ENCODE measurements at regions not wholly inside any gene's neighbourhood (a gene's known extent, or its start where the extent isn't known, plus 50 kb on each side); places are given as distances from the start of the nearest gene placed in this dataset.

DNA sequence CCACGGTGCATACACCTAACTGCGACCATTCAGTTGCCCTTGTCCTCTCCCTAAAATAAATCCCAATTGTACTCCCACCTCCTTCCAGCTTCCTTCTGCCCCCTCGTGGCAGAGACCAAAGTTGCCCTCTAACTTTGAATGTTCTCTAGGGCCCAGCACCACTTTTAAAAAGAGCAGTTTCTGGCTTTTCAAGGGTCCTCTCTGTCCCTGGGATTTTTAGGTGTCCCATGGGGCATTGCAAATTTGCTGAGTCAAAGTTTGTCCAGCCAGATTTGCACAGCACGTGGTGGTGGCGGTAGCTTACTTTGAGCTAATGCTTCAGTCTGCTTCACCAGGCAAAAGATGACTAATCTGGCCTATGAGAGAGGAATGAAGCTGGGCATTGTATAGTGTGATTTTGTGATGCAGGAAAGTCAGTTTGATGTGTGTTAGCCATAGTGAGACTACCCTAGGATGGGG, 100.2 kb downstream of the PERP start:
- peak; percentile 50 for DNase-seq (ENCODE audit: low spot score)

DNA sequence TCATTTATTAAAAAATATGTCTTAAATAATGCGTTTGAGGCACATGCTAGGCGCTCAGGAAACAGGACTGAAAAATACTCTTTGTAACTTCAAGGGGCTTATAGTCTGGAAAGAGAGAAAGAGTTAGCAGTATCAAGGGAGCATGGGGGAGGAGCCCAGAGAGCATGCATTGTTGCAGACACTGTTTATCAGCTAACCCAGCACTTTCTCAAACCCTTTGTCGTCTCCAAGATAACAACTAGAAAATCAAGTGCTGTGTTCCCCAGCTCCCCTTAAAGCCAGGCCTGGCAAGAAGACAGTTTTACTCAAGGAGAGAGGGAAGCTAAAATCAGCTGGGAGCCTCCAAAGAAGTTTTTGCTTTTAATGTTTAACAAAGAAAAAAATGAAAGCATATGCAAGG, 98.4 kb downstream of the PERP start:
- DNase-seq (ENCODE audit: low spot score) = no peak

DNA sequence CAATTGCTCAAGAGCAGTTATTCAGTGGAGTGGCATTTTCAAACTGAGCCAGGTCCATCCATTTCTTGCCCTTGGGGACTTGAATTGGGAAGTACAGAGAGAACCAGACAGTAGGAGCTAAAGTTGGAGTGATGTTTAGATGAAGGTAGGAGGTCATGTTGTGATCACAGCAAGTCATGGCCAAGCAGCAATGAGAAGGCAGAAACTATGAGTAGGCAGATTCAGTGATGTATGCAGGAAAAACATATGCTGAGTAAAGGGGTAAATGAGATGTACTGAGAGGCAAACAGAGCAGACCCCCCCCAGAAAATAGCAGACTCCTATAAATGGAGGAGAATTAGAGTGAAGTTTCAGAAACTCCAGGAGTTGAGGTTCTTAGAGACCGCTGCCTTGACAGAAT, 95.8 kb downstream of the PERP start:
- no peak for DNase-seq (ENCODE audit: low spot score)

DNA sequence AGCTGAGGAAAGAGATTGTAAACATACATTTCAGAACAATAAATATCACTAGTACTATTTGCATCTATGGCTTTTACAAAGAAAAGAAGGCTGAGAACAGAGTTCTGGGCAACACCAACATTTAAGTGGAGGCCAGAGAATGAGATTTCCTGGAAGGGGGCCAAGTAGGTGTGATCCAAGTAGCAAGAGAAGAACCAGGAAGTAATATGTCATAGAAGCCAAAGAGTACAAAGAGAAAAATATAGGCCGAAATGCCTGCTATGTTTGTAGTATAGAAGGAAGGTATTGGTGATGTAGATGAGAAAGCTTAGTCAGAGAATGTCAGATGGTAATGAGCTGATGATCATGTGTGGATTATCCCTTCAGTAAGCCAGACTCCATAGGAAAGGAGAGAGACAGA, 94.5 kb downstream of the PERP start:
- DNase-seq (ENCODE audit: low spot score) = no peak

DNA sequence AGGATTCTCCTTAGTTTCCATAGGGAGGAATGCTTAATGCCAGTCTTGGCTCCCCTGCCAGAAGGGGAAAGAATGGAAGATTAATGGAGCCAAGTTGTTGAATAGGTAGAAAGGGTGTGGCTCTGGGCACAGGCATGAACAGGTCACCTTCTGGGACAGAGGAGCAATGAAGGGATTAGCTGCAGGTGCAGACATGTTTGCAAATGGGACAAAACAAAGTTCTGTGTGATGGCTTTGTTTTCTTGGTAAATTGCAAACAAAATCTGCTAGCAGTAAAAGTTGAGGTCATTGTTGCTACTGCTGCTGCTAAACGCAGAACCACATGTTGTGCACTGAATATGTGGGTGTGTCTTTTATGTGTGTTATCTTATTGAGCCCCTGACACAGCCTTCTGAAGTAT, 93.3 kb downstream of the PERP start:
- no peak for DNase-seq (ENCODE audit: low spot score)

DNA sequence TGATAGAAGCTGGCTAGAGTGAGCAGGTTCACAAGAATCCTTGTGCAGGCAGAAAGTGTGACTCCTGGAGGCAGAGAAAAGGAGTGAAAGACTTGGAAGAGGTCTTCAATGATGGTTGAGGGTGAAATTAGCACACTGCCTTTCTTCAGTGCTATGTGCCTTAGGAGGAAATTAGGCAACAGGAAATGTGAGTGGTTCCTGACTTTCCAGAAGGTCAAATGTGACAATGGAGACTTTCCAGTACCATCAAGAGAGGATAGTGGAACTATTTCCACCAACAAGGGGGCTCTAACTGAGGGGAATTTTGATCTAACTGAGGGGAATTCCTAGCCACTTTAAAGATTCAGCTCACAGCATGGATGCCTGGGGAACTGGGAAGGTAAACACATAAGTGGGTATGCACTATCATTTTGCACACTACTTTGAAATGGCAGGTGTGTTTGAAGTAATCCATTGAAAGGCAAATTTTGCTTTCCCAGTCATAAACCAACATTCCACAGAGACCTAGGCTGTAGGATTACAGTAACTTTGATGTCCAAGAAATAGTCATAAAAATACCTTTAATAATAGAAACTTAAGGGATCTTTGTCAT, 90.0 kb downstream of the PERP start:
- DNase-seq (ENCODE audit: low spot score) = no peak

DNA sequence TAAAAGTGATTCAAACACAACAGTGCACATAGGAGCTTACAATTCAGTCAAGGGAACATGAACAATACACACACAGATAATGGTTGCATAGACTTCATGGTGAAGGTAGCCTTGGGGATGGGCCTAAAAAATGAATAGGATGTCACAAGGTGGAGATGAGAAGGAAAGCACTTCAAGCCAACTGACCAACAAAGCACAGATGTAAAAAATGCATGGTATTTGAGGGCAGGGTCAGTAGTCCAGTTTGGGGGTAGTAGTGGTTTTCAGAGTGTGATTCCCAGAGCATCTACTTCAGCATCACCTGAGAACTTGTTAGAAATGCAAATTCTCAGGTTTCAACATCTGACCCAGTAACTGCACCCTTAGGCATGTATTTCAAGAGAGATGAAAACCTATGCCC, 88.9 kb downstream of the PERP start:
- DNase-seq (ENCODE audit: low spot score) = no peak

DNA sequence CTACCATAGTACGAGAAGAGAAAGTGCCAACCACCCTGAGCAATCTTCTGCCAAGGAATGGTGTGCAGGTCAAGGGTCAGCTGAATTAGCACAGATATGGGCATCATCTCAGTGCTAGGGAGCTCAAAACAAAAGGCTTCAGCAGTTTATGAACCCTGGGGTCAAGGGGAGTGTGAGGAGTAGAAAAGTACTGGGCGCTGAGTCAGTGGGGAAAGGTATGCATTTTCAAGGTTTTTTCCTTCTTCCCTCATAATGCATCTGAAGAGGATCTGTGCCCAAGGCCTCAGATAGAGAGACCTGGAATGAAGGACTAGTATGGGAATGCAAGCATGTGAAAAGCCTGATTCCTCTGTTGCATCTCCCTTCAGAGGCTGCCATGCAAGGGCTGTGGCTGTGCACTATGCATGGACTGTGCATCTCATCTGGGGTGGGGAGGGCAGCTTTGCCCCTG, 81.7 kb downstream of the PERP start:
- DNase-seq (ENCODE audit: low spot score) = no peak

DNA sequence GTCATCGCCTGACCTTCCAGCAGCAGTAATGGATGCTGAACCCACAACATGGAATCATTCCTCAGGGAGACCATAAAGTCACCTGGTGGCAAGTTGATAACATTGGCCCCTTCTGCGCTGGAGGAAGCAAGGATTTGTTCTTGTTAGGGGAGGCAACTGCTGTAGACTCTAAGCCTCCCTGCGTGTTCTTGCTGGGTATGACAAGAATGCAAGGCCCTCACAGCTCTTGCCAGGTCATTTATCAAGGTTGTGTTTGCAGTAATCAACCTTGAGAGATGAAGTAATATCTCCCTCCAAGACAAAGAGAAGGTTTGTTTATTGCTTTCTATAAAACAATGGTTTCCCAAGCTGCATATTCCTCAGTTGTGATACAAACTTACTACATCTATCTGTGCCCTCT, 80.9 kb downstream of the PERP start:
- no peak for DNase-seq (ENCODE audit: low spot score)

DNA sequence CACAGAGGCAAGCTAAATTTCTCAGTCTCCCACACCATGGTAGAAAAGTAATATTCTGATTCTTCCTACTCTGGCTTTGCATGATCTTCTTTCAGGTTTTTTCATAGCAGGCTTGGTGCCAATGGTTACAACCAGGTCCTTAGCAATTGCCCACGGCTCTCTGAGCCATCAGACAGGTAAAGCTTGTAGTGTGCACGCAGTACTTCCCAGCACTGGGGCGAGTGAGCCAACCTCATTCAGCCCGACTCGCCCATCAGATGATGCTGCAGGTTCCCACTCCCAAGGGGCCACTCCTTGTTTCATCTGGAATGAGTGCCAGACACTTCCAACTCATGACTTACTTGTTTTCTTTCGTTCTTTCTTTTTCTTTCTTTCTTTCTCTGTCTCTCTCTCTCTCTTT, 78.3 kb downstream of the PERP start:
- DNase-seq (ENCODE audit: low spot score) = no peak

DNA sequence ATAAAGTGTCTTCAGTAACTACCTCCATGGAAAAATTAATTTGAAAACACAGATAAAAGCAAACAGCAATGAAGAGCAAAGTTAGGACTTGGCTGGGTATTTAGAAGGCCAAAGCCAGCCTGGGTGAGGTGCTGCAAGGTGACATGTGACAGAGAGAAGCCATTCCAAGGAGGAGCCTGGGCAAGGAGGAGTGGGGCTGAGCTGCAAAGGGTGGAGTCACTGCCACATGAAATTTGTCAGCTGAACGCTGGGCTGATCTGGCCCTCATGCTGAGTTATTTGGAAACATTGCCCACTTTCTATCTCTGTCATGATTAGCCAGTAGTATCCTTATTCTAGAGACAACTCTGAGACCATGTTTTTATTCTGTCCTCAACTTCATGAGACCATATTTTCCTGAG, 76.3 kb downstream of the PERP start:
- no peak for DNase-seq (ENCODE audit: low spot score)

DNA sequence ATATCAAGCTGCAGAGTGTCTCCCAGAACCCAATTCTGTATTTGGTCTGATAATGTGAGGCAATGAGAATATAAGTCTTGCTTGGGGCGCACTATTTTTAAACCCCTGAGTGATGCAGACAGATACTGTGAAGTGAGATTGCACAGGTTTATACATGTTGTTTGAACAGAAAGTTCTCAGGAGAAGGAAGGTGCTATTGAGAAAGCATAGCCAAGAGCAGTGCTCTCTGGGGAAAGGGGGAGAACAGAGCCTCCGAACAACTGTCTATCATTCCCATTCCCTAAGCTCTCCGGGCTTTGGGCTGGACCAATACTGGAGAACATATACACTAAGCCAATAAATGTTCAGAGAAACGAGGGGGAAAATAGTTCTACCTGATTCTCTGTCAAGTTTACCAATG, 75.8 kb downstream of the PERP start:
- no peak for DNase-seq (ENCODE audit: low spot score)

DNA sequence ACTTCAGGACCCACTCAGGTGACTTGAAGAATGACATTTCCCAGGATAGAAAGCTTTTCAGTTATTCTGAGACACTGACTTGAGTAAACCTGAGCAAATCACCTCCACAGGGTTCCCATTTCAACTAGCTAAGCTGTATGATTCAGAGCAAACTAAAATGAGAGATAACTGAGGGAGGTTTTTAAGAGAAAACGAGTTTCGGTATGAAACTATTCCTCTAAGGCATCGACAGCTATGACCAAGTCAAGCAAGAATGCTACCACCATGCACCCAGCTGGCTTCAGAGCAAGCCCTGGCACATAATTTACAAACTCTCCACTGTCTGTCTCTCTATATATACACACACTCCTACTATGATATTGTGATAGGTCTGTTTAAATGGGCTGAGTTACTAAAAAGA, 75.4 kb downstream of the PERP start:
- no peak for DNase-seq (ENCODE audit: low spot score)

DNA sequence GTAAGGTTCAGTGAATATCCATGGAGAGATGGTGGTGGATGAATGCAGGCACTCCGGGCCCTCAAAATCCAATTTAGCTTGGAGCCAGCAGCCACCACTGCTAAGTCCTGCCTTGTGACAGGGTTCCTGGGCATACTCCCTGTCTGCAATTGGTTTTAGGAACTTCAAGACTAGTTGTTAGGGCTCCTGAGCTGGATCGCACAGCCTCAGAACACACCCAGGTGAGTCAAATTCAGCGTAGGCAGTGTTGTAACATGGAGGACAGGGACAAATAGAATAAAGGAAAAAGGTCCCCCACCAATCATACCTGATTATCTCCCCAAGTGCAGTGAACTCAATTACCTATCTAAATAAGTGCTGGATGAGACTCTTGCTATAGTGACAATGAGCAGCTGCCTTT, 74.6 kb downstream of the PERP start:
- no peak for DNase-seq (ENCODE audit: low spot score)

DNA sequence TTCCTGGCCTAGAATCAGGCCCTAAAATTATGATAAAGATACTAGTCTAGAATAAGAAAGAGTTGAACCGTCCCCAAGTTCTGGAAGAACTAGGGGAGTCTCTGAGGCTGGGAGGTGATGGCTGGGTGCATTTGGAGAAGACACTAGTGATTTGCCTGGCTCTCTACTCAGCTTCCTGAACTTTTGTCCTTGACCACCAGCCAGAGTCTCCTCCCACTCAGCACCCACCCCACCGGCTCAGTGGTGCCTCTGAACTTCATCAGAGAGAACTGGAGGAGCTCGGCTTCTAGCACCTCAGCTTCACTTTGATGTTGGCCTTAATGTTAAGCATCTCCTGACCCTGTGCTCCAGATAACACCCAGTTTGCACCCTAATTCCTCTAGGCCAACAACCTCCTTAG, 73.0 kb downstream of the PERP start:
- DNase-seq (ENCODE audit: low spot score) = no peak

DNA sequence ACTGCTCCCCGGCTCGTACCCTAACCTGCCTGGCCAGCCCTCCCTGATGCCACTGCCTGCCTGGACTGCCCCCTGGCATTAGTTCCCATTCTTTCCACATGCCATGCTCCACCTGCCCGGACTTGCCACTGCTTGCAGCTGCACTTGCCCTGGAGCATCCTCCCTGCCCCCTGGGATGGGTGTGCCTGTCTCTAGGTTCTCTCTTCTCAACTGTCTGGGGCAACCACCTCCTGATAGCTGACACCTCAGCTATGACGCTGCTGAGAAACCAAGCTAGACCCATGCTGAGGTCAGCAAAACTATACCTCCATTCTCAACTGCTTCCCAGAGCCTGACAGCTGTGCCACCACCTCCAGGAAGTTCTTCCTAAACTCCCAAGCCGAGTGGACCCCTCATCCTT, 72.1 kb downstream of the PERP start:
- DNase-seq (ENCODE audit: low spot score) = no peak

DNA sequence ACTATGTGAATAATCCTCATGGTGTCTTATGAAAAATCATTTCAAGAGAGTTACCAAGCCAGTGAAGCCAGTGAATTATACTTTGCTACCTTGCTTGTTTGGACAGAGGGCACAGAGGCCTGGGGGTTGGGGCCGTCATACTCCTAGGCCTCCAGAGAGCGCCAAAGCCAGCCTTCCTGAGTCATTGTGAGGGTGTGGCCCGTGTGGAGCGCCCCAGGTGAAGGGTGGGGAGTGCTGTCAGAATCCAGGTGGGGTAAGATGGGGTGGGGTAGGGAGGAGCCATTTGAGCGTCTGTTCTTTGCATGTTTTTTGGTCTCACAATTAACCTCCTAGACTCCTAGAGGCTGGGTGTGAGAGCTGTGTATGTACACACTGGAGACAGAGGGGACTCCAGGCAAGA, 71.1 kb downstream of the PERP start:
- DNase-seq (ENCODE audit: low spot score) = no peak

DNA sequence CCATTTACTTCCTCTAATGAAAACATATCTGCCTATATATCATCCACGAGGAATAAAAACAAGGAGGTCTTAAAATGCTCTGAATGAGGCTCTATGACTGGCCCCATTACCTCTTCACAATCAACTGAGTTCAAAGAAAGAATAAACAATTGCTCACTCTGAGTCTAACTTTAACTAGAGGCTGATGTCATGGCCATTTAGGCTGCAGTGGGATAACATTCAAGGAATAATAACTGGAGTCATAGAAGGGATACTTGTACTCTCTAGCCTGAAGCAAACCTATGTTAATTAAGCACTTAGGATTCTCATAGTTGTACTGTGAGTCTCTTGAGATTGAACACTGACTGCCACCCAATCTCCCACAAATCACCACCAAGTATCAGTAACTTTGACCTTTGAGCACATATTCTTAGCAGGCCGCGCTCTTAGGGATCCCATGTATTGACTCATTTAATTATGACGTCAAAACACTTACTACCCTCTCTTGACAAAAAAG, 70.2 kb downstream of the PERP start:
- DNase-seq (ENCODE audit: low spot score) = no peak

DNA sequence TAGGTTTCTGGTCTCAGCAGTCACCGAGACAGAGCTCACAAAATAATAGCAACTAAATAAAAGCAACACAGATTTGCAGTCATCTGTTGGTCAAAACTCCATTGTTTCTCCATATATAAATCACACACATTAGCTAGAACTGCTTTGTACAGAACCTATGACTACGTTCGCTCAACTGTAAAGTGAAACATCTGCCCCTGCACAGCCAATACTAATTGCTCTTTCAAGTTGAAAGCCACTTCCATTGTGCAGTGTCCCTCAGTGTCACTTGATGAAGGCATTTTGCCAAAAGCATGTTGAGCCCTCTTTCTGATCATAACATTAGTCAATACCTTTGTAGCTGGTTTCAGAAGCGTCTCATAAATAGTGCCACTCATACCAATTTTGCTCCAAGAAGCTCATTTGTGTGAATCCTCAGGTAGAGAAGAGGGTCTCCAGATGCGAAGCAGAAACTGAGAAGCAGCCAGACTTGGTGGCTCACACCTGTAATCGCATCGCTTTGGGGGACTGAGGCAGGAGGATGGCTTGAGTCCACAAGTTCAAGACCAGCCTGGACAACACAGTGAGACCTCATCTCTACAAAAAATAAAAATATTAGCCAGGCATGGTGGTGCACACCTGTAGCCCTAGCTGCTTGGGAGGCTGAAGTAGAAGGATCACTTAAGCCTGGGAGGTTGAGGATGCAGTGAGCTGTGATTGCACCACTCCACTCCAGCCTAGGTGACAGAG, 68.9 kb downstream of the PERP start:
- no peak for DNase-seq (ENCODE audit: low spot score)

Measured in D341Med (cell line).